Stomach (tissue), 4 donors: ENCODE measurements at regions not wholly inside any gene's neighbourhood (a gene's known extent, or its start where the extent isn't known, plus 50 kb on each side); places are given as distances from the start of the nearest gene placed in this dataset.

Experiments used
- CTCF ChIP-seq, 7 experiments: fragments of 450-650 bp in 4 of 7; fragments of 200-600 bp in 3 of 7; sonication (generic) in 3 of 7; IDR thresholded peaks; one replicate each; pipeline ENCODE4 v1.5.1; 2016 to 2019; ENCODE audit warnings: antibody characterized with exemption in 7 of 7, control low read depth in 2 of 7, mild to moderate bottlenecking in 1 of 7
- EP300 ChIP-seq: sonication (generic); formaldehyde crosslinking; IDR thresholded peaks from one replicate; pipeline ENCODE4 v1.6.1; 2017; ENCODE audit warnings: antibody characterized with exemption
- POLR2A ChIP-seq, 4 donors: fragments of 450-650 bp; IDR thresholded peaks; one replicate each; pipeline ENCODE4 v1.6.1; 2016; ENCODE audit warnings: antibody characterized with exemption in 4 of 4, control low read depth in 2 of 4, mild to moderate bottlenecking in 1 of 4, moderate library complexity in 1 of 4

GRCh38 chr5:51162245-51162644, 221.0 kb upstream of the ISL1 start:
- TF ChIP-seq CTCF (IDR thresholded peaks at IDR 0.05) (no peak), EP300 (no peak), POLR2A (IDR thresholded peaks at IDR 0.05) (no peak)
